HepG2 (cell line): ENCODE measurements at regions not wholly inside any gene's neighbourhood (a gene's known extent, or its start where the extent isn't known, plus 50 kb on each side); places are given as distances from the start of the nearest gene placed in this dataset.

ENCODE experiments used
- CBX1 ChIP-seq: IDR thresholded peaks from one replicate; pipeline ENCODE4 v1.6.1; 2016; ENCODE audit warnings: antibody characterized with exemption, low read depth
- GFI1 ChIP-seq: sonication (generic); formaldehyde crosslinking; IDR thresholded peaks from 2 replicates; pipeline ENCODE4 v1.5.0; 2020; ENCODE audit warnings: missing genetic modification reagents, mild to moderate bottlenecking, borderline replicate concordance
- KLF15 ChIP-seq: sonication (generic); formaldehyde crosslinking; IDR thresholded peaks from 2 replicates; pipeline ENCODE4 v1.8.1; 2023; ENCODE audit warnings: borderline replicate concordance, mild to moderate bottlenecking, inconsistent platforms, missing genetic modification reagents, mixed read lengths
- MIER2 ChIP-seq: IDR thresholded peaks from 2 replicates; pipeline ENCODE4 v1.6.1; 2016; ENCODE audit warnings: missing biosample characterization, missing genetic modification reagents
- MYC ChIP-seq: sonication (generic); formaldehyde crosslinking; IDR thresholded peaks from 2 replicates; pipeline ENCODE4 v1.9.0; 2021; ENCODE audit warnings: missing genetic modification reagents, borderline replicate concordance
- PCBP1 ChIP-seq: fragments of 200-400 bp; formaldehyde crosslinking; IDR thresholded peaks from 2 replicates; pipeline ENCODE4 v1.6.1; 2017; ENCODE audit warnings: mild to moderate bottlenecking, low read depth, low read length, borderline replicate concordance
- REPIN1 ChIP-seq: sonication (generic); formaldehyde crosslinking; IDR thresholded peaks from 2 replicates; pipeline ENCODE4 v1.8.0; 2022; ENCODE audit warnings: missing genetic modification reagents, low read depth, mild to moderate bottlenecking, borderline replicate concordance
- SIN3A ChIP-seq: IDR thresholded peaks from 2 replicates; pipeline ENCODE4 v1.6.1; 2011; ENCODE audit warnings: low read depth, mild to moderate bottlenecking, control low read depth, low read length, borderline replicate concordance
- SIN3B ChIP-seq: fragments of 150-350 bp; IDR thresholded peaks from 2 replicates; pipeline ENCODE4 v1.6.1; 2014; ENCODE audit warnings: low read length
- ZFP90 ChIP-seq: sonication (generic); formaldehyde crosslinking; IDR thresholded peaks from 2 replicates; pipeline ENCODE4 v1.8.0; 2022; ENCODE audit warnings: missing genetic modification reagents, mild to moderate bottlenecking, inconsistent platforms, borderline replicate concordance
- ZMYM3 ChIP-seq: sonication (generic); formaldehyde crosslinking; IDR thresholded peaks from 2 replicates; pipeline ENCODE4 v1.5.1; 2020; ENCODE audit warnings: mild to moderate bottlenecking, missing genetic modification reagents
- ZNF253 ChIP-seq: sonication (generic); formaldehyde crosslinking; IDR thresholded peaks from 2 replicates; pipeline ENCODE4 v1.8.0; 2022; ENCODE audit warnings: mild to moderate bottlenecking, missing genetic modification reagents, borderline replicate concordance
- ZNF556 ChIP-seq: sonication (generic); formaldehyde crosslinking; IDR thresholded peaks from 2 replicates; pipeline ENCODE4 v1.4.0; 2020; ENCODE audit warnings: mild to moderate bottlenecking, missing genetic modification reagents, borderline replicate concordance
- ZNF747 ChIP-seq: sonication (generic); formaldehyde crosslinking; IDR thresholded peaks from 2 replicates; pipeline ENCODE4 v1.8.1; 2023; ENCODE audit warnings: missing genetic modification reagents, mild to moderate bottlenecking, borderline replicate concordance
- ZNF792 ChIP-seq: IDR thresholded peaks from 2 replicates; pipeline ENCODE4 v1.6.1; 2016
- TF ChIP-seq, protein P1 (sequence below): IDR thresholded peaks from 2 replicates; pipeline ENCODE4 v1.6.1; 2016; ENCODE audit warnings: missing compliant biosample characterization, missing genetic modification reagents, borderline replicate concordance
- TF ChIP-seq, protein P2 (sequence below): sonication (generic); formaldehyde crosslinking; IDR thresholded peaks from 2 replicates; pipeline ENCODE4 v1.4.0; 2020; ENCODE audit warnings: mild to moderate bottlenecking, missing genetic modification reagents
- TF ChIP-seq, protein P3 (sequence below): IDR thresholded peaks from 2 replicates; pipeline ENCODE4 v1.6.1; 2012; ENCODE audit warnings: inconsistent platforms
- TF ChIP-seq, protein P4 (sequence below): IDR thresholded peaks from 2 replicates; pipeline ENCODE4 v1.6.1; 2016; ENCODE audit warnings: low read depth, missing genetic modification reagents, missing compliant biosample characterization

DNA sequence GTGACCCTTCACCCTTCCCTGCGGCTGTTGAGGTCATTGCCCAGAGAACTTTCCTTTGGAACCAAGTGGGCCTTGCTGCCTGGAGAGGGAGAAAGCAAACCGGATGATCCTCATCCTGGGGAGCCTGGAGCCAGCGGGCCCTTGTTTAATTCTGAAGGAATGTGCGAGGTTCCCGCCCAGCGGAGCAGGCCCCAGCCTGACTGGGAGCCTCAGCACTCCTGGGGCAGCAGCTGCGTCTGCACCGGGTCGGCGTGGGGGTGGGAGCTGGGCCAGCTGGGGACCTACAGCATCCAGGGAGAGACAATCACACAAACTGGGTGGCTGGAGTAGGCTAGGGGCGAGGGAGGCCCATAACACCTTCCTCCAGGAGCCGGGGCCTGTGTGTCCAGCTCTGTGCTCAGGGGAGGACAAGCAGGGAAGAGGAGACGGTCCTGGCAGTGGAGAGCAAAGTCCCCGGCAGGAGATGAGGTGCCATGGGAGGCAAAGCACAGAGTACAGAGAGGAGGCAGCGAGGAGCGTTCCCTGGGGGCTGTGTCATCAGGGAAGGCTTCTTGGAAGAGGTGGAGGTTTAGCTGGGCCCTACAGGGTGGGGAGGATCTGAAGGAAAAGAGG is 61.9 kb upstream of the HAAO start (continued):
- TF ChIP-seq KLF15 (no peak), PCBP1 (0 out of 2 replicates have a peak, but pooled peaks have one; percentile 32), REPIN1 (CRISPR knock-in tag) (peak; percentile 66), MIER2 (0 out of 2 replicates have a peak, but pooled peaks have one; percentile 23), ZMYM3 (peak; percentile 44; the same call in 1 of the 2 replicates), ZNF747 (CRISPR knock-in tag) (no peak), ZNF792 (CRISPR knock-in tag) (no peak), ZNF253 (CRISPR knock-in tag) (no peak), ZFP90 (no peak), SIN3A (peak; percentile 28; the same call in 1 of the 2 replicates), MYC (CRISPR knock-in tag) (no peak), SIN3B (no peak), CBX1 (peak; percentile 21), GFI1 (peak; percentile 71; the same call in 1 of the 2 replicates), ZNF556 (CRISPR knock-in tag) (peak; percentile 60; the same call in 1 of the 2 replicates)
- TF ChIP-seq, protein P1, sequence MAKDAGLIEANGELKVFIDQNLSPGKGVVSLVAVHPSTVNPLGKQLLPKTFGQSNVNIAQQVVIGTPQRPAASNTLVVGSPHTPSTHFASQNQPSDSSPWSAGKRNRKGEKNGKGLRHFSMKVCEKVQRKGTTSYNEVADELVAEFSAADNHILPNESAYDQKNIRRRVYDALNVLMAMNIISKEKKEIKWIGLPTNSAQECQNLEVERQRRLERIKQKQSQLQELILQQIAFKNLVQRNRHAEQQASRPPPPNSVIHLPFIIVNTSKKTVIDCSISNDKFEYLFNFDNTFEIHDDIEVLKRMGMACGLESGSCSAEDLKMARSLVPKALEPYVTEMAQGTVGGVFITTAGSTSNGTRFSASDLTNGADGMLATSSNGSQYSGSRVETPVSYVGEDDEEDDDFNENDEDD (CRISPR knock-in tag) = peak; percentile 57; the same call in 1 of the 2 replicates
- TF ChIP-seq, protein P2, sequence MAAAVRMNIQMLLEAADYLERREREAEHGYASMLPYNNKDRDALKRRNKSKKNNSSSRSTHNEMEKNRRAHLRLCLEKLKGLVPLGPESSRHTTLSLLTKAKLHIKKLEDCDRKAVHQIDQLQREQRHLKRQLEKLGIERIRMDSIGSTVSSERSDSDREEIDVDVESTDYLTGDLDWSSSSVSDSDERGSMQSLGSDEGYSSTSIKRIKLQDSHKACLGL (CRISPR knock-in tag) = no peak; the same call in 1 of the 2 replicates
- TF ChIP-seq, protein P3, sequence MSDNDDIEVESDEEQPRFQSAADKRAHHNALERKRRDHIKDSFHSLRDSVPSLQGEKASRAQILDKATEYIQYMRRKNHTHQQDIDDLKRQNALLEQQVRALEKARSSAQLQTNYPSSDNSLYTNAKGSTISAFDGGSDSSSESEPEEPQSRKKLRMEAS = peak; percentile 56; the same call in 1 of the 2 replicates
- TF ChIP-seq, protein P4, sequence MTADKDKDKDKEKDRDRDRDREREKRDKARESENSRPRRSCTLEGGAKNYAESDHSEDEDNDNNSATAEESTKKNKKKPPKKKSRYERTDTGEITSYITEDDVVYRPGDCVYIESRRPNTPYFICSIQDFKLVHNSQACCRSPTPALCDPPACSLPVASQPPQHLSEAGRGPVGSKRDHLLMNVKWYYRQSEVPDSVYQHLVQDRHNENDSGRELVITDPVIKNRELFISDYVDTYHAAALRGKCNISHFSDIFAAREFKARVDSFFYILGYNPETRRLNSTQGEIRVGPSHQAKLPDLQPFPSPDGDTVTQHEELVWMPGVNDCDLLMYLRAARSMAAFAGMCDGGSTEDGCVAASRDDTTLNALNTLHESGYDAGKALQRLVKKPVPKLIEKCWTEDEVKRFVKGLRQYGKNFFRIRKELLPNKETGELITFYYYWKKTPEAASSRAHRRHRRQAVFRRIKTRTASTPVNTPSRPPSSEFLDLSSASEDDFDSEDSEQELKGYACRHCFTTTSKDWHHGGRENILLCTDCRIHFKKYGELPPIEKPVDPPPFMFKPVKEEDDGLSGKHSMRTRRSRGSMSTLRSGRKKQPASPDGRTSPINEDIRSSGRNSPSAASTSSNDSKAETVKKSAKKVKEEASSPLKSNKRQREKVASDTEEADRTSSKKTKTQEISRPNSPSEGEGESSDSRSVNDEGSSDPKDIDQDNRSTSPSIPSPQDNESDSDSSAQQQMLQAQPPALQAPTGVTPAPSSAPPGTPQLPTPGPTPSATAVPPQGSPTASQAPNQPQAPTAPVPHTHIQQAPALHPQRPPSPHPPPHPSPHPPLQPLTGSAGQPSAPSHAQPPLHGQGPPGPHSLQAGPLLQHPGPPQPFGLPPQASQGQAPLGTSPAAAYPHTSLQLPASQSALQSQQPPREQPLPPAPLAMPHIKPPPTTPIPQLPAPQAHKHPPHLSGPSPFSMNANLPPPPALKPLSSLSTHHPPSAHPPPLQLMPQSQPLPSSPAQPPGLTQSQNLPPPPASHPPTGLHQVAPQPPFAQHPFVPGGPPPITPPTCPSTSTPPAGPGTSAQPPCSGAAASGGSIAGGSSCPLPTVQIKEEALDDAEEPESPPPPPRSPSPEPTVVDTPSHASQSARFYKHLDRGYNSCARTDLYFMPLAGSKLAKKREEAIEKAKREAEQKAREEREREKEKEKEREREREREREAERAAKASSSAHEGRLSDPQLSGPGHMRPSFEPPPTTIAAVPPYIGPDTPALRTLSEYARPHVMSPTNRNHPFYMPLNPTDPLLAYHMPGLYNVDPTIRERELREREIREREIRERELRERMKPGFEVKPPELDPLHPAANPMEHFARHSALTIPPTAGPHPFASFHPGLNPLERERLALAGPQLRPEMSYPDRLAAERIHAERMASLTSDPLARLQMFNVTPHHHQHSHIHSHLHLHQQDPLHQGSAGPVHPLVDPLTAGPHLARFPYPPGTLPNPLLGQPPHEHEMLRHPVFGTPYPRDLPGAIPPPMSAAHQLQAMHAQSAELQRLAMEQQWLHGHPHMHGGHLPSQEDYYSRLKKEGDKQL (CRISPR knock-in tag) = 0 out of 2 replicates have a peak, but pooled peaks have one; percentile 3
